Skeletal muscle satellite cell (primary cell): ENCODE measurements at regions not wholly inside any gene's neighbourhood (a gene's known extent, or its start where the extent isn't known, plus 50 kb on each side); places are given as distances from the start of the nearest gene placed in this dataset.

ENCODE experiments used
- H3K27me3 ChIP-seq: 2 replicates; pipeline ENCODE4 v1.7.0; 2013; ENCODE audit warnings: low read length; ENCODE audit not compliant: control insufficient read depth, insufficient read depth
- H3K36me3 ChIP-seq: 2 replicates; pipeline ENCODE4 v1.7.0; 2013; ENCODE audit warnings: mild to moderate bottlenecking, control low read depth, low read length; ENCODE audit not compliant: insufficient read depth
- H3K4me1 ChIP-seq: 2 replicates; pipeline ENCODE4 v1.7.0; 2013; ENCODE audit warnings: low read length; ENCODE audit not compliant: control insufficient read depth, insufficient read depth
- H3K4me2 ChIP-seq: 2 replicates; pipeline ENCODE4 v1.7.0; 2013; ENCODE audit warnings: mild to moderate bottlenecking, low read length
- H3K4me3 ChIP-seq: 2 replicates; pipeline ENCODE4 v1.7.0; 2013; ENCODE audit warnings: low read length
- H3K9ac ChIP-seq: 2 replicates; pipeline ENCODE4 v1.7.0; 2013; ENCODE audit warnings: mild to moderate bottlenecking, low read depth, low read length, moderate library complexity
- H3K9me3 ChIP-seq: replicated peaks from 2 replicates; pipeline ENCODE4 v1.7.0; 2013; ENCODE audit warnings: mild to moderate bottlenecking, control low read depth, low read length

DNA sequence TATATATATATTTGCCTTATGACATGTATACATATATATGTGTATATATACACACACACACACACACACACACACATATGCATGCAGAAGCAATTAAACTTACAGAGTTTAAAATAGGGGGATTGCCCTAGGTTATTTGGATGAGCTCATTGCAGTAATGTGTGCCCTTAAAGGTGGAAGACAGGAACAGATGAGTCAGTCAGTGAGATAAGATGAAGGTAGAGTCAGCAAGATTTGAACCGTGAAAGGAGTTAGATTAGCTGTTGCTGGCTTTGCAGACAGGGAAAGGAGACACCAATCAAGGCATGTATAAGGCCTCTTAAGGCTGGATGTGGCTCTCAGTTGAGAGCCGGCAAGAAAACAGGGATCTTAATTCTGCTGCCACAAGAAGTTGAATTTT is 902.4 kb upstream of the RAG2 start:
- H3K4me2 ChIP-seq: no peak overlapping the region
- peaks cover 45% of the 10 kb centered on the region for H3K4me1 ChIP-seq
- H3K4me3 ChIP-seq: no peak overlapping the region

DNA sequence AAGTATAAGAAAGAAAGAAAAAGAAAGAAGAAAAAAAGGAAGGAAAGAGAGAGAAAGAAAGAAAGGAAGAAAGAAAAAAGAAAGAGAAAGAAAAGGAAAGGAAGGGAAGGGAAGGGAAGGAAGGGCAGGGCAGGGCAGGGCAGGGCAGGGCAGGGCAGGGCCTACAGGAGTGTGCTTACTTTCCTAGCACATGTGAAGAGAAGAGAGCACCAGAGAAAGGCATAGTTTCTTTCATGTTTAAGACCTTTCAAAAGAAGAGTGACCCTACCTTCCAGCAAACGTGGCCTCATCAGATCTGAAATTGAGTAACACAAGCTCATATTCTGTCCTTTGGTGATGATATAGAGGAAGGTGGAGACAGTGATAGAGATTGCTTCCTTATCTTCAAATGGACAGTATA is 899.3 kb upstream of the RAG2 start:
- H3K4me3 ChIP-seq: no peak overlapping the region
- peaks cover 16% of the 10 kb centered on the region for H3K4me1 ChIP-seq
- no peak overlapping the region for H3K4me2 ChIP-seq
- H3K9ac ChIP-seq: no peak overlapping the region
- no peaks in the 10 kb centered on the region for H3K9me3 ChIP-seq
- H3K36me3 ChIP-seq: no peaks in the 10 kb centered on the region
- H3K27me3 ChIP-seq: no peaks in the 10 kb centered on the region

More for the DNA sequence above, 902.4 kb upstream of the RAG2 start:
- Histone ChIP-seq H3K27me3 (no peaks in the 10 kb centered on the region), H3K9me3 (no peaks in the 10 kb centered on the region), H3K36me3 (no peaks in the 10 kb centered on the region), H3K9ac (no peak overlapping the region)

DNA sequence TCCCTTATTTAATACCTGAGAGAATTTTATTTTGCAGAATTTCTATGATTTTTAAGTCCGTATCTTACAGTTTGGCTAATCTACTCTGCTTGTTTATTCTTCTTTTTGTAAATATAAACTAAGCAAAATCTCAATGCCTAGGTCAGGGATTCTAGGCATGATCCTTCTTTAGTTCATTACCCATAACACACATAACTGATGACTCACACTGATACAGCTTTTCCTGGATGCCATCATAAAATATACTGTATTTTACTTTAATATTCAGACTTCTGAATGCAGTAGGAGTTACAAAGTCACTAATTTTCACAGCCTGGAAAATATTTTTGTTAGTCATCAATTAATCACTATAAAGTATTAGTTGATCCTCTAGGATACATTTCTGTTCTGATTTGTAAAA is 898.2 kb upstream of the RAG2 start:
- Histone ChIP-seq H3K4me1 (peaks cover 13% of the 10 kb centered on the region), H3K36me3 (no peaks in the 10 kb centered on the region), H3K4me2 (no peak overlapping the region), H3K9me3 (no peaks in the 10 kb centered on the region), H3K27me3 (no peaks in the 10 kb centered on the region), H3K4me3 (no peak overlapping the region), H3K9ac (no peak overlapping the region)

DNA sequence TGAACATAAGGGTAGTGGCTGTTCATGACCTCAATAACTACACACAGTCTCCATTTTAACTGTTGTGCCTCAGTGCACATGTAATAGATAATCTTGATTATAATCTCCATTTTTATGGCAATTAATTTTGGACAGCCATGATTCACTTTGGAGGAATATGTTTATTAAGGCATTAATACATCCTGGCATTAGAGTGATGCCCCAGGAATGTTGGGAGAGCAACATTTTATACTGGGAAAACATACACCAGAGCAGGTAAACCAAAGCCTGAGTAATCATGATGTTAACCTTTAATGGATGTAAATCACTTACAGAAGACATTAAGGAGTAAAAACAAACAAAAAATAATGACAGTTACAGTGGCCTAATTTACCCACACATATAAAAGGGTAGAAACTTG is 886.3 kb upstream of the RAG2 start:
- H3K4me2 ChIP-seq: no peak overlapping the region
- no peaks in the 10 kb centered on the region for H3K9me3 ChIP-seq
- no peaks in the 10 kb centered on the region for H3K4me1 ChIP-seq
- H3K36me3 ChIP-seq: no peaks in the 10 kb centered on the region
- no peak overlapping the region for H3K4me3 ChIP-seq
- H3K9ac ChIP-seq: no peak overlapping the region
- H3K27me3 ChIP-seq: no peaks in the 10 kb centered on the region

DNA sequence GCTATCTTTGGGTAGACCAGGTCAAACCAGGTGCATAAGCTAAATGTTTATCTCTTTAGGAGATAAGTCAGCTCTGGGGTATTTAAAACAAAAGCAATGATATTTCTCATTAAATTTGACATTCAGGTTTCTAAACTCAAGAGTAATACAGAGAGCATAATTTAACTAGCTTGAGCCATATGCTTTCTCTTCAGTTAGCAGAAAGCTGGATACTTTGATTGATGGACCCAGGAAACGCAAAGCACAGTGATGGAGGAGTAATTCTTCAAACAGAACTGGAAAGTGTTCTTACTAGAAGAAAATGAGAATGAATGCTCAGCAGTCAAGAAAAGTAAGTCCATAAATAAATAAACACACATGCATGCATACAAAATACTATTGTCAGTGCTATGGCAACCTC is 885.7 kb upstream of the RAG2 start:
- Histone ChIP-seq H3K9me3 (no peaks in the 10 kb centered on the region), H3K27me3 (no peaks in the 10 kb centered on the region), H3K4me1 (no peaks in the 10 kb centered on the region), H3K9ac (no peak overlapping the region), H3K4me3 (no peak overlapping the region), H3K36me3 (no peaks in the 10 kb centered on the region), H3K4me2 (no peak overlapping the region)

DNA sequence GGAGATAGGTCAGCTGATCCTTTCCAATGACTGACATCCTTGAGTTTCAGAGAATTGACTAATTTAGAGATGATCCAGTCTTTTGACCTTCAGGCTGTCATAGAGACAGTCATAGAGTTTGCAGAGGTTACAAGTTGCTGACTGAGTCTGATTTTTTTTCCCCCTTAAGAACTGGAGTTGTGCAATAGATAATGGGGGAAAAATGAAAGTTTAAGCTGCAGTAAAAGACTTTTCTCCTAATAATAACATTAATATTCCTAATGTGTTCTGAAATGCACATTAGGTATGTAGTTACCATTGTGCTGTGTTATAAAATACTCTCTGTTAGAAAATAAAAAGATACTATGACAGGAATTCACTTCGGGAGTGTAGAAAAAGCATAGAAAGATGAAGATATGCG is 876.9 kb upstream of the RAG2 start:
- Histone ChIP-seq H3K4me1 (no peaks in the 10 kb centered on the region), H3K36me3 (no peaks in the 10 kb centered on the region), H3K27me3 (no peaks in the 10 kb centered on the region), H3K9me3 (no peaks in the 10 kb centered on the region), H3K9ac (no peak overlapping the region), H3K4me2 (no peak overlapping the region), H3K4me3 (no peak overlapping the region)

DNA sequence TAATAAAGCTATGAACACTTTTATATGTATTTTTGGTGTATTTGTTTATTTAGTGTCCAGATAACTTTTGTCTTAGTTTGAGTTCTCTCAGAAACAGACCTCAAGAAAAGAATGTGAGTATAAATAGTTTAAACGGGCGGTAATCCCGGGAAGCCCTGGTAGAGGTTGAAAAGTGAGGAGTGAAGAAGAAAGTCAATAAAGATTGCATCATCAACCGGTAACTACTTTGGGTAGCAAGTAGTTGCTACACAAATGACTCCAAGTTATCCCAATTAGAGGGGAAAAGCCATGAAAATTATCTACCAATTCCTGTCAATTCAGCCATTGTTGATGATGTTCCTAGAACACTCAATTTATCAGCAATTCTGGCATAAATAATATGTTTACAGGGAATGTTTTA is 870.3 kb upstream of the RAG2 start:
- Histone ChIP-seq H3K9me3 (no peaks in the 10 kb centered on the region), H3K27me3 (no peaks in the 10 kb centered on the region), H3K4me3 (no peak overlapping the region), H3K4me2 (no peak overlapping the region), H3K36me3 (no peaks in the 10 kb centered on the region), H3K9ac (no peak overlapping the region), H3K4me1 (no peaks in the 10 kb centered on the region)

DNA sequence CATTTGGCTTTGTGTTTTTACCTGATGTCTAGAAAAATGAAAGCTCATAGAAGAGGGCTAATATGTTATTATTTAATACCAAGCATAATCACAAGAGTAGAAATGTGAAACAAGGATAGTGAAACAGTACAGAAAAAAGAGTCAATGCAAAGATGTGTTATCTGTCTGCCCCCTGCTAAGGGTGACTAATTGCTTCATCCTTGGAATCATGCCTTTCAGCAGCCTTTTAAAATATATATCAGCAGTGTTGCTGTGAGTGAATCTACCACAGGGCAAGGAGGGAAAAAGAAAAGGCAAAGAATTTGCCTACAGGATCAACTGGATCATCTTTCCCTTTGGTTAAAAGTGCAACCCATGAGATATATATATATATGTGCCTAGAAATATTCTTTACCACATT is 867.2 kb upstream of the RAG2 start:
- no peak overlapping the region for H3K4me2 ChIP-seq
- H3K4me3 ChIP-seq: no peak overlapping the region
- H3K27me3 ChIP-seq: no peaks in the 10 kb centered on the region
- H3K36me3 ChIP-seq: no peaks in the 10 kb centered on the region
- no peaks in the 10 kb centered on the region for H3K9me3 ChIP-seq
- no peak overlapping the region for H3K9ac ChIP-seq
- no peaks in the 10 kb centered on the region for H3K4me1 ChIP-seq

DNA sequence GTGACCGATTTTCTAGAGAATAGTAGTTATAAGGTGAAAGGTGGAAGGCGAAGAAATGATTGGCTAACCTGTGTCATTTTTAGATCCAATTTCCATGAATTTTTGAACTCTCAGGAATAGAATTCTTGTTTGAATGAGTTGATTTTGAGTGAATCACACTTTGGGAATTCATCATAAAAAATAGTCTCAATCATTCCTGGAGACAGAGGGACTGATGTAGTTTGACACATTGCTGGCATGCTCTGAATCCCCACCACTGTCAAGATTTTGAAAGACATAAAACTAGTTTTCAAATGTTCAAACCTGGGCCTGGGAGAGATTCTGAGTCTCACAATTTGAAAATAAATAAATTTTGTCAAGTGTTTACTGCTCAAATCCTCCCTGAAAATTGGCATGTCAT is 861.4 kb upstream of the RAG2 start:
- no peaks in the 10 kb centered on the region for H3K9me3 ChIP-seq
- H3K36me3 ChIP-seq: no peaks in the 10 kb centered on the region
- H3K4me2 ChIP-seq: no peak overlapping the region
- no peak overlapping the region for H3K9ac ChIP-seq
- H3K27me3 ChIP-seq: no peaks in the 10 kb centered on the region
- no peaks in the 10 kb centered on the region for H3K4me1 ChIP-seq
- H3K4me3 ChIP-seq: no peak overlapping the region

DNA sequence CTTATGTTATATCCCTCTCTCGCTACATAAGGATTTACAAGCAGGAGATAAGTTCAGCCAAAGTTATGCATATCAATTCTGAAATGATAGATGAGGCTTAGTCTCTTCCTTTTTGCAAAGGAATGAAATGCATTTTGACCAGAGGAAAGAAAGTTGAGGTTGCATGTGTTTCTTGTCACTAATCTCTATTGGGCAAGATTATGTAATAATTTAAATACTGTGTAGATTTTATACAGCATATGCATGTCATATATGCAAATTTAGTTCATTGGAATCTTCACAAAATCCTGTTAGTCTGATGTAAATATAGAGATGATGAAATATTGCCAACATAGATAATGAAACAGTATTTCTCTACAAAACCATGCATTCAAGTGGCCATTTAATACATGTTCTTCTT is 858.7 kb upstream of the RAG2 start:
- no peak overlapping the region for H3K9ac ChIP-seq
- H3K4me2 ChIP-seq: no peak overlapping the region
- H3K27me3 ChIP-seq: no peaks in the 10 kb centered on the region
- no peaks in the 10 kb centered on the region for H3K36me3 ChIP-seq
- no peak overlapping the region for H3K4me3 ChIP-seq
- H3K4me1 ChIP-seq: no peaks in the 10 kb centered on the region
- H3K9me3 ChIP-seq: no peaks in the 10 kb centered on the region

DNA sequence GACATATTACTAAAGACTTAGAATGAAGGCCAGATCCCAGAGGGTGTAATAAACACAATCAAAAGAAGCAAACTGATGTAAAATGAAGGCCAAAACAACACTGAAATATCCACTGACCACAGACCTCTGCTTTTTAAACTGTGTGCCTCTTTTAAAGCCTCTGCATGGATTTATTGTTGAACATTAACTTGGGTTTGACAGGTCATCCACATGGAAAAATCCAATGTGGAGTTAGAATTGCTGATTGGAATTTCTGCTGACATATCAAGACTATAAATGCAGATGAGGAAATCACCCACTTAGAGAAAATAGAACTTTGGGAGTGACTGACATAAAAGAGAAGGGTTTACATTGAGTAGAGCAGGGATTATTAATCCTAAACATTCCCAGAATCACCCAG is 853.9 kb upstream of the RAG2 start:
- no peak overlapping the region for H3K4me3 ChIP-seq
- no peaks in the 10 kb centered on the region for H3K9me3 ChIP-seq
- no peaks in the 10 kb centered on the region for H3K27me3 ChIP-seq
- no peak overlapping the region for H3K9ac ChIP-seq
- no peaks in the 10 kb centered on the region for H3K4me1 ChIP-seq
- H3K36me3 ChIP-seq: no peaks in the 10 kb centered on the region
- no peak overlapping the region for H3K4me2 ChIP-seq

DNA sequence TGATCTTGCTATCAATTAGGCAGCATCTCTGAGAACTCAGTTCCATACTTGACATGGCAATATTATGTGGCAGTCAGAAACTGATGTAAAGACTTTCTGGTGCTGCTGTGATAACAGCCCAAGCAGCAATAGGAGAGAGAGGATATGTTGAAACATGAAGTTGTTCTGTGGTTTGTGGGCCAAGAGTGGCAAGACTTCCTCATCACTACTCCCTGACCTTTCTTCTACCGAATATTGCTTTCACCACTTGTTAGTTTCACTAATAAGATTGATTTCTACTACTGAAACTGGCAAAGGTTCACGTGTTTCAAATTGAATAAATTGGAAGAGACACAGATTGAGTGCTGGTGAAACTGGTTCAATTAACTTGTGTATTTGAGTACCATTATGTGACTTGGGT is 852.6 kb upstream of the RAG2 start:
- Histone ChIP-seq H3K4me1 (no peaks in the 10 kb centered on the region), H3K9ac (no peak overlapping the region), H3K27me3 (no peaks in the 10 kb centered on the region), H3K36me3 (no peaks in the 10 kb centered on the region), H3K9me3 (no peaks in the 10 kb centered on the region), H3K4me3 (no peak overlapping the region), H3K4me2 (no peak overlapping the region)

DNA sequence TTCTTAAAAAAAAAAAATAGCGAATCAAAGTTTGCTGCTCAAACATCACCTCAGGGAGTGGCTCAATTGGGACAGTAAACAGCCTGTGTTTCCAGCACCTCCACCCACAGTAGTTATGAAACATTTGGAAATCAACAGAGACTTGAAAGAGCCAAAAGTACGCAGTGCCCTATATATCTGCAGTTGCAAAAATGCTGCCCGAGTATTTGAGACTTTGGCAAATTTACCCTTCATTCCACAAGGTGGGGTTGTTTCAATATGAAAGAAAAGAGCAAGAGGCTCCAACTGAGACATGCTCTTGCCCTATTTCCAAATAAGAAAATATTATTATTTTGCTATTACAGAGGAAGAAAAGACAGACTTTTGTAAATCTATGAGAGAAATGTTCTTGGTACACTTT is 851.1 kb upstream of the RAG2 start:
- Histone ChIP-seq H3K4me3 (no peak overlapping the region), H3K36me3 (no peaks in the 10 kb centered on the region), H3K4me2 (peak overlapping the region; percentile 39), H3K9me3 (no peaks in the 10 kb centered on the region), H3K9ac (no peak overlapping the region), H3K4me1 (no peaks in the 10 kb centered on the region), H3K27me3 (no peaks in the 10 kb centered on the region)
